HG03095 (cell line): ENCODE measurements at regions not wholly inside any gene's neighbourhood (a gene's known extent, or its start where the extent isn't known, plus 50 kb on each side); places are given as distances from the start of the nearest gene placed in this dataset.

Source experiments
- ATAC-seq: cut with Tn5 transposase; IDR thresholded peaks from one replicate; pipeline ENCODE4 v1.9.1; 2021; ENCODE audit warnings: moderate library complexity; ENCODE audit not compliant: unreplicated experiment

GRCh38 chr2:21607572-21607971 is 483.8 kb downstream of the TDRD15 start:
- ATAC-seq: no peak

GRCh38 chr2:21610304-21610703 is 486.5 kb downstream of the TDRD15 start:
- no peak for ATAC-seq

GRCh38 chr2:21617885-21618434 is 494.2 kb downstream of the TDRD15 start:
- no peak for ATAC-seq

GRCh38 chr2:21620771-21621170 is 497.0 kb downstream of the TDRD15 start:
- ATAC-seq: no peak

- ATAC-seq: no peak
Observed at GRCh38 chr2:21627938-21628337, 504.2 kb downstream of the TDRD15 start.

- ATAC-seq: no peak
Observed at GRCh38 chr2:21633015-21633414, 509.2 kb downstream of the TDRD15 start.

GRCh38 chr2:21633466-21633865 is 509.7 kb downstream of the TDRD15 start:
- ATAC-seq: no peak

GRCh38 chr2:21633911-21634310 is 510.1 kb downstream of the TDRD15 start:
- no peak for ATAC-seq

- no peak for ATAC-seq
Observed at GRCh38 chr2:21640046-21640445, 516.3 kb downstream of the TDRD15 start.

- no peak for ATAC-seq
Observed at GRCh38 chr2:21642647-21643046, 518.9 kb downstream of the TDRD15 start.

GRCh38 chr2:21643180-21643579 is 519.4 kb downstream of the TDRD15 start:
- no peak for ATAC-seq

GRCh38 chr2:21644266-21644665 is 520.5 kb downstream of the TDRD15 start:
- no peak for ATAC-seq

GRCh38 chr2:21646345-21646744 is 522.6 kb downstream of the TDRD15 start:
- no peak for ATAC-seq

GRCh38 chr2:21650569-21650968 is 526.8 kb downstream of the TDRD15 start:
- ATAC-seq: no peak

GRCh38 chr2:21655136-21655535 is 531.4 kb downstream of the TDRD15 start:
- no peak for ATAC-seq

- ATAC-seq: no peak
Observed at GRCh38 chr2:21656330-21657075, 532.7 kb downstream of the TDRD15 start.

- no peak for ATAC-seq
Observed at GRCh38 chr2:21657445-21657844, 533.7 kb downstream of the TDRD15 start.

GRCh38 chr2:21658269-21658668 is 534.5 kb downstream of the TDRD15 start:
- no peak for ATAC-seq

GRCh38 chr2:21658907-21659477 is 535.2 kb downstream of the TDRD15 start:
- no peak for ATAC-seq

GRCh38 chr2:21664083-21664482 is 540.3 kb downstream of the TDRD15 start:
- ATAC-seq: no peak

GRCh38 chr2:21667638-21668037 is 543.9 kb downstream of the TDRD15 start:
- no peak for ATAC-seq

- ATAC-seq: no peak
Observed at GRCh38 chr2:21668078-21668710, 544.4 kb downstream of the TDRD15 start.
